Adrenal gland (tissue), 9 donors: ENCODE measurements at regions not wholly inside any gene's neighbourhood (a gene's known extent, or its start where the extent isn't known, plus 50 kb on each side); places are given as distances from the start of the nearest gene placed in this dataset.
"Not testable (repeated sequence)": the region's sequence is repeated elsewhere in the genome, so short reads cannot be mapped to it uniquely, and the experiment has no call there.

Experiments
- DNase-seq, 7 donors: peaks; one replicate each; pipeline ENCODE4 v3.0.0-alpha.2; 2019 to 2020
- H3K27ac ChIP-seq, 5 donors: fragments of 200-600 bp; sonication (generic) in 4 of 5; 1 replicate in 3 of 5; 2 replicates in 2 of 5; pipeline versions ENCODE4 v1.5.1 to v1.8.0; 2016 to 2020; ENCODE audit warnings: mild to moderate bottlenecking in 1 of 5
- H3K27me3 ChIP-seq: fragments of 200-600 bp; 2 replicates; pipeline ENCODE4 v1.8.0; 2021
- H3K36me3 ChIP-seq, 2 donors: fragments of 200-600 bp; replicated peaks in 1 of 2; 1 replicate in 1 of 2; 2 replicates in 1 of 2; pipeline versions ENCODE4 v1.5.1 to v1.8.0; 2018 to 2022
- H3K4me1 ChIP-seq, 2 donors: fragments of 200-600 bp; replicated peaks in 1 of 2; 1 replicate in 1 of 2; 2 replicates in 1 of 2; pipeline versions ENCODE4 v1.5.1 to v1.8.0; 2018 to 2021
- H3K4me3 ChIP-seq, 4 donors: fragments of 200-600 bp; sonication (generic) in 3 of 4; one replicate each; pipeline ENCODE4 v1.5.1; 2016 to 2018
- H3K9me3 ChIP-seq, 3 donors: fragments of 200-600 bp; sonication (generic) in 1 of 3; replicated peaks in 1 of 3; 1 replicate in 2 of 3; 2 replicates in 1 of 3; pipeline versions ENCODE4 v1.5.1 to v1.8.0; 2016 to 2021
- POLR2A ChIP-seq, 2 donors: fragments of 450-650 bp; IDR thresholded peaks; one replicate each; pipeline ENCODE4 v1.6.1; 2017; ENCODE audit warnings: antibody characterized with exemption in 2 of 2, mild to moderate bottlenecking in 2 of 2, moderate library complexity in 1 of 2
- WGBS, 4 donors: extraction: QIAGEN DNeasy Blood & Tissue Kit in 2 of 4; methylation state at CpG; one replicate each; pipeline versions ENCODE4 v1.1.5 to v1.1.7; 2013 to 2017; 5-methylcytosine and 5-hydroxymethylcytosine counted together
- intact Hi-C, 2 donors: fragments of 100-400 bp; cut with DNase I; formaldehyde crosslinking; loops; one replicate each; pipeline versions ENCODE4 v1.14.1 to v1.15.0; 2022 to 2023
- TF ChIP-seq, protein P1 (sequence below), 6 experiments: fragments of 450-650 bp in 4 of 6; fragments of 200-600 bp in 2 of 6; sonication (generic) in 1 of 6; IDR thresholded peaks; 1 replicate in 5 of 6; 2 replicates in 1 of 6; pipeline versions ENCODE4 v1.5.1 to v1.8.0; 2016 to 2021; ENCODE audit warnings: antibody characterized with exemption in 6 of 6, mild to moderate bottlenecking in 2 of 6, moderate library complexity in 1 of 6
- donor health status: healthy with polysubstance abuse.
- donor health status: Bipolar disorder and iron deficiency.
- donor health status: DM: yes; HTN: yes; CAD: no.
- donor health status: DM: no; HTN: no; CAD: no.
- donor health status: DM: no; HTN: no; CAD: no.

DNA sequence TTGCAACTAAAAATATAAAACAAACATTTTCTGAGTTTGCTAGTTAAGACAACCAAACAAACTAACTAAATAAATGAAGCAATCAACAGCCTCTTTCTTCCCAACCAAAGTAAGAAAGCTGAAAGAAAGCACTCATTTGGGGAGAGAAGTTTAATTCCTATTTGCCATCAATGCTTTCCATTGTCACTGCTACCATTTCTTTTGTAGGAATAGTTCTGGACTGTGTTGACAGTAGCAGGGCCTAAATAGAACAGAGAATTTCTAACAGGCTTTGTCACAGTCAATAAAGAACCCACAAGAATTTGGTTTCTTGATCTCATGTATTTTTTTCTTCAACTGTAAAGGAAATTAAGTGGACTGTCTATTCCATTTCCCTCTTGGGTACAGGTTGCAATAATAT, 1886.4 kb upstream of the TENM3 start:
- Histone ChIP-seq H3K27me3 (no peaks in the 10 kb centered on the region), H3K4me1 (no peaks in the 10 kb centered on the region), H3K36me3 (no peaks in the 10 kb centered on the region), H3K4me3 (no peak overlapping the region), H3K9me3 (no peaks in the 10 kb centered on the region), H3K27ac (no peak overlapping the region)
- intact Hi-C loops, result no loop called here
- TF ChIP-seq POLR2A (IDR thresholded peaks at IDR 0.05), result no peak
- TF ChIP-seq, protein P1, sequence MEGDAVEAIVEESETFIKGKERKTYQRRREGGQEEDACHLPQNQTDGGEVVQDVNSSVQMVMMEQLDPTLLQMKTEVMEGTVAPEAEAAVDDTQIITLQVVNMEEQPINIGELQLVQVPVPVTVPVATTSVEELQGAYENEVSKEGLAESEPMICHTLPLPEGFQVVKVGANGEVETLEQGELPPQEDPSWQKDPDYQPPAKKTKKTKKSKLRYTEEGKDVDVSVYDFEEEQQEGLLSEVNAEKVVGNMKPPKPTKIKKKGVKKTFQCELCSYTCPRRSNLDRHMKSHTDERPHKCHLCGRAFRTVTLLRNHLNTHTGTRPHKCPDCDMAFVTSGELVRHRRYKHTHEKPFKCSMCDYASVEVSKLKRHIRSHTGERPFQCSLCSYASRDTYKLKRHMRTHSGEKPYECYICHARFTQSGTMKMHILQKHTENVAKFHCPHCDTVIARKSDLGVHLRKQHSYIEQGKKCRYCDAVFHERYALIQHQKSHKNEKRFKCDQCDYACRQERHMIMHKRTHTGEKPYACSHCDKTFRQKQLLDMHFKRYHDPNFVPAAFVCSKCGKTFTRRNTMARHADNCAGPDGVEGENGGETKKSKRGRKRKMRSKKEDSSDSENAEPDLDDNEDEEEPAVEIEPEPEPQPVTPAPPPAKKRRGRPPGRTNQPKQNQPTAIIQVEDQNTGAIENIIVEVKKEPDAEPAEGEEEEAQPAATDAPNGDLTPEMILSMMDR (IDR thresholded peaks at IDR 0.05), result no peak
- no peak for DNase-seq

DNA sequence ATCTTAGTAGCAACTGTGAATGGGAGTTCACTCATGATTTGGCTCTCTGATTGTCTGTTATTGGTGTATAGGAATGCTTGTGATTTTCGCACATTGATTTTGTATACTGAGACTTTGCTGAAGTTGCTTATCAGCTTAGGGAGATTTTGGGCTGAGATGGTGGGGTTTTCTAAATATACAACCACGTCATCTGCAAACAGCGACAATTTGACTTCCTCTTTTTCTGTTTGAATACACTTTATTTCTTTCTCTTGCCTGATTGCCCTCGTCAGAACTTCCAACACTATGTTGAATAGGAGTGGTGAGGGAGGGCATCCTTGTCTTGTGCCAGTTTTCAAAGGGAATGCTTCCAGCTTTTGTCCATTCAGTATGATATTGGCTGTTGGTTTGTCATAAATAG, 1883.1 kb upstream of the TENM3 start:
- intact Hi-C loops, H3K9me3 ChIP-seq, H3K4me1 ChIP-seq, H3K27me3 ChIP-seq, H3K36me3 ChIP-seq, H3K27ac ChIP-seq, H3K4me3 ChIP-seq, DNase-seq: not testable (repeated sequence)
- 75 to 86% (median 80%) methylated on average over 4 of the region's 4 CpGs for WGBS, 4 donors

DNA sequence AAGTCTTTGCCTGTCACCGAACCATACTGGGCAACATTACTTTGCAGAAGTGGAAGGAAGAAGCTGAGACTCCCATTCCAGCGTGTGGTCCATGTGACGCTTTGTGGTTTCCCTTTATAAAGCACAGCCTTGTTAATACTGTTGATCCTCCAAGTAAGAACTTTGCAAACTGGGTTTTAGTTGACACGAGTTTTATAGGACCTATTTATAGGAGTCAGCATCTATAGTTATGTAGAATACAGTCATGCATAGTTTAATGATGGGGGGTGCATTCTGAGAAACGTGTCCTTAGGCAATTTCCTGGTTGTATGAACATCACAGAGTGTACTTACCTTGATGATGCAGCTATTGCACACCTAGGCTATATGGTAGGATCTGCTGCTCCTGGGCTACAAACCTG, 1879.4 kb upstream of the TENM3 start:
- TF ChIP-seq, protein P1 (IDR thresholded peaks at IDR 0.05), result no peak
- TF ChIP-seq POLR2A (IDR thresholded peaks at IDR 0.05), result no peak
- no peaks in the 10 kb centered on the region for H3K4me1 ChIP-seq
- H3K9me3 ChIP-seq, result no peaks in the 10 kb centered on the region
- WGBS, 4 donors, result 50 to 61% (median 54%) methylated on average over 5 of the region's 5 CpGs
- no peaks in the 10 kb centered on the region for H3K36me3 ChIP-seq
- H3K27ac ChIP-seq, result no peak overlapping the region
- intact Hi-C loops, result no loop called here
- no peak for DNase-seq
- no peak overlapping the region for H3K4me3 ChIP-seq
- no peaks in the 10 kb centered on the region for H3K27me3 ChIP-seq

DNA sequence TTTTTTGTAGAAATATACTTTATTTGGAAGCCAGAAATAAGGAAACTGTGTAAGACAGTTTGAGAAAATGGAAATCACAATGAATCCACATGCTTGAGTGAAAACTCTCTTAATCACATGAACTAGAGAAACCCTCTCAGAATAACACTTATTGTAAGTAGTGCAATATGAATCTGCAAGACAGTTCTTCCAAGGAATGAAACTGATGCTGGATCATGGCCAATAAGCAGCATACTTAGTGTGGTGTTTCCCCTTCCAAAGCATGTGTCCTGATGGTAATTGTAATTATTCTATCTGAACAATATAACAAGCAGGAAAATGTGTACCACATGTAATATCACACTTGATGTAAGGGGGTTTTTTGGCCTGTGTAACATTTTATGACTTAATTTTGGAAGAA, 1870.5 kb upstream of the TENM3 start:
- Histone ChIP-seq H3K4me3 (no peak overlapping the region), H3K4me1 (no peaks in the 10 kb centered on the region), H3K27me3 (no peaks in the 10 kb centered on the region), H3K9me3 (peaks cover 0 to 5% (median 0%) of the 10 kb centered on the region in 3 donors), H3K27ac (no peak overlapping the region), H3K36me3 (no peaks in the 10 kb centered on the region)
- TF ChIP-seq, protein P1 (IDR thresholded peaks at IDR 0.05), result no peak
- no peak for TF ChIP-seq POLR2A (IDR thresholded peaks at IDR 0.05)
- no peak for DNase-seq
- intact Hi-C loops, result no loop called here

DNA sequence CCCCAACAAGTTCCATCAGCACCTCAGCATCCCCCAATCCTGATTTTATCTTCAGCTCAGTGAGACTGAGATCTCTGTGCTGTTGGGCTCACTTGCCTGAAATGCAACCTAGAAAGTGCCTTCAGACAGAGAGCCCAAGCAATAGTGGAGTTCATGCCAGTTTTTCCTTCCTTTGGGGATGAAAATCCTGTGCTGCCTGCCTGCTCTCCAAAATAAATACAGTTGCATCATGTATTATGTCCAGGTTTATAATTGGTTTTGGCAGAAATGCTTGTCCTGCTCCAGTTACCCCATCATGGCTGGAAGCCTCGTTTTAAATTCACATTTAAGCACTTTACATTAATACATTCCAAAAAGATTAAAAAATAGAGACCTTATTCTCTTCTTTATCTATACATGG, 1865.5 kb upstream of the TENM3 start:
- no peak for DNase-seq
- Histone ChIP-seq H3K36me3 (no peaks in the 10 kb centered on the region), H3K27ac (no peak overlapping the region), H3K27me3 (no peaks in the 10 kb centered on the region), H3K9me3 (no peaks in the 10 kb centered on the region), H3K4me1 (no peaks in the 10 kb centered on the region), H3K4me3 (no peak overlapping the region)
- no peak for TF ChIP-seq POLR2A (IDR thresholded peaks at IDR 0.05)
- TF ChIP-seq, protein P1 (IDR thresholded peaks at IDR 0.05), result no peak
- 44 to 70% (median 61%) methylated on average over 1 of the region's 1 CpG for WGBS, 4 donors
- intact Hi-C loops, result no loop called here
